ENCODE measurements at regions not wholly inside any gene's neighbourhood (a gene's known extent, or its start where the extent isn't known, plus 50 kb on each side); places are given as distances from the start of the nearest gene placed in this dataset.

DNA sequence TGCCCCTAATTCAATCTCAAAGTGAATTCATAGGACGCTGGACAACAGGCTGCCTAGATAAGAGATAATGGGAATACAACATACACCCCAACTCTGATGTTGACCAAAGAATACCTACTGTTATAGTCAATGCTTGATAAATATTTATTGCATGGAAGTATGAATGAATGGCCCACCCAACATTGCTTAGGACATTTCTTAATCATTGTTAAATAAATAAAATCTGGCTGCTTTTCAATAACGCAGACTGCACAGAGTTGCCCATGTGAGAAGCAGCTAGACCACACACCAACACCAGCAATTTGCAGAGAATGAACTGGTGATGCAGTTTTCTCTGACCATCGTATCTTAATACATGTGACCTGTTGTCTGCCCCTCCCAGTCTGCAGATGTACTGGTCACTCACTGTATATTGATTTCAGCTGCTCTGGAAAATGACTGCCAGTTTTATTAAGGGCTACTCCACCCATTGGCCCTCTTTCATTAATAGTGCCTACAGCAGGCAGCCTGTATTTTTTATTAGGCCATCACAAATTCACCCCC lies 236.2 kb upstream of the WWC1 start:
- TF ChIP-seq POLR2A (IDR thresholded peaks at IDR 0.05; ENCODE audit: low read length): no peak
- no peak for TF ChIP-seq GATA1 (IDR thresholded peaks at IDR 0.05; ENCODE audit: low read depth, low read length)
